Thyroid gland (tissue), 4 donors: ENCODE measurements at regions not wholly inside any gene's neighbourhood (a gene's known extent, or its start where the extent isn't known, plus 50 kb on each side); places are given as distances from the start of the nearest gene placed in this dataset.

Source experiments
- POLR2A ChIP-seq, 2 donors: fragments of 450-650 bp; IDR thresholded peaks; one replicate each; pipeline ENCODE4 v1.6.1; 2017; ENCODE audit warnings: antibody characterized with exemption in 2 of 2, mild to moderate bottlenecking in 2 of 2, moderate library complexity in 1 of 2
- TF ChIP-seq, protein P1 (sequence below), 6 experiments: fragments of 200-600 bp in 3 of 6; fragments of 450-650 bp in 3 of 6; sonication (generic) in 3 of 6; IDR thresholded peaks; one replicate each; pipeline ENCODE4 v1.5.1; 2016 to 2019; ENCODE audit warnings: antibody characterized with exemption in 6 of 6, mild to moderate bottlenecking in 2 of 6, inconsistent platforms in 1 of 6, moderate library complexity in 1 of 6

DNA sequence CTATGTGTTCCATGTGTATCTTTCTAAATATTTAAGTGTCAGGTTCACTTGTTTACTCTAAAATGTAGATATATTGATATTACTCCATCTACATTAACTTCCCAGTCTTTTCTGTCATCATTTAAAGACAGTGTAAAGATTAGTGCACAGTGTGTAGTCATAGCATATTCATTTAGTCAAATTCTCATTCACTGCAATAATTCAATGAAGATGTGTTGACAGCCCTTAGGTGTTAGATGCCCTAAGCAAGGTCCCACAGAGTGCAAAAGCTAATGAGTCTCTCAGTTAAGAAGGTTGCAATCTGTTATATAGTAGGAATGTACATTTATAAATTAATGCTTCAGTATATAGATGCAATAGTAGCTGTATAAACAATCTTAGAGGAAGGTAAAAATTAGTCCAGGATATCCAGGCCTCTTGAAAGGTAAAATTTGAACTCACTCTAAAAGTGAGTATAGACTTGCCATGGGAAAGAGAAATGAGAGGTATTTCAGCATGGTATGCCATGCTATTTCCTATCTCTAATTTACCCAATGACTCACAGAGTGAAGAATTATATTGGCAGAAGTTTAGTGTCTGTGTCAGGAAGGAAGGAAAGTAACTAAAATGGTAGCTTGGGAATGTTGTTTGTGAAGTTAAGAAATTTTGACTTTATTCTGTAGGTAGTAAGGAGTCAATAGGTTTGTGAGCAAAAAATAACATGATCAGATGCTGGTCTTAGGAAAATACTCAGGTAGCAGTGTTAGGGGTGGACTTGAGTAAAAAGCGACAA is 969.9 kb upstream of the CITED2 start:
- TF ChIP-seq, protein P1, sequence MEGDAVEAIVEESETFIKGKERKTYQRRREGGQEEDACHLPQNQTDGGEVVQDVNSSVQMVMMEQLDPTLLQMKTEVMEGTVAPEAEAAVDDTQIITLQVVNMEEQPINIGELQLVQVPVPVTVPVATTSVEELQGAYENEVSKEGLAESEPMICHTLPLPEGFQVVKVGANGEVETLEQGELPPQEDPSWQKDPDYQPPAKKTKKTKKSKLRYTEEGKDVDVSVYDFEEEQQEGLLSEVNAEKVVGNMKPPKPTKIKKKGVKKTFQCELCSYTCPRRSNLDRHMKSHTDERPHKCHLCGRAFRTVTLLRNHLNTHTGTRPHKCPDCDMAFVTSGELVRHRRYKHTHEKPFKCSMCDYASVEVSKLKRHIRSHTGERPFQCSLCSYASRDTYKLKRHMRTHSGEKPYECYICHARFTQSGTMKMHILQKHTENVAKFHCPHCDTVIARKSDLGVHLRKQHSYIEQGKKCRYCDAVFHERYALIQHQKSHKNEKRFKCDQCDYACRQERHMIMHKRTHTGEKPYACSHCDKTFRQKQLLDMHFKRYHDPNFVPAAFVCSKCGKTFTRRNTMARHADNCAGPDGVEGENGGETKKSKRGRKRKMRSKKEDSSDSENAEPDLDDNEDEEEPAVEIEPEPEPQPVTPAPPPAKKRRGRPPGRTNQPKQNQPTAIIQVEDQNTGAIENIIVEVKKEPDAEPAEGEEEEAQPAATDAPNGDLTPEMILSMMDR (IDR thresholded peaks at IDR 0.05): no peak
- TF ChIP-seq POLR2A (IDR thresholded peaks at IDR 0.05): no peak
